K562 (cell line): ENCODE measurements at regions not wholly inside any gene's neighbourhood (a gene's known extent, or its start where the extent isn't known, plus 50 kb on each side); places are given as distances from the start of the nearest gene placed in this dataset.

ENCODE experiments used
- ATAC-seq: fragments of 200-7000 bp; cut with Tn5 transposase; 3 replicates; pipeline ENCODE4 v1.9.1; 2020; ENCODE audit warnings: moderate library complexity
- BruUV-seq: library from RNA; stranded (reverse); fragments of 400-500 nt; replicated peaks from 2 replicates; lab custom pipeline; 2021; lab: Mats Ljungman, UMichigan
- CTCF ChIA-PET: fragments of 300-600 bp; formaldehyde crosslinking; extraction: SDS; loops from one replicate; lab custom pipeline; 2021; ENCODE audit warnings: low intra/inter-chr PET ratio; lab: Yijun Ruan, JAX
- POLR2A ChIA-PET: fragments of 300-600, 350-650 bp; sonication (Branson Sonifier 250); formaldehyde crosslinking; extraction: SDS; loops from one replicate; lab custom pipeline; 2021; ENCODE audit warnings: antibody characterized with exemption, inconsistent platforms; lab: Yijun Ruan, JAX
- DNase-seq, 4 experiments: peaks; one replicate each; pipeline versions ENCODE4 v3.0.0 to v3.0.0-alpha.2; 2011 to 2018; ENCODE audit warnings: low spot score in 3 of 4, mixed read lengths in 3 of 4; ENCODE audit errors: extremely low read depth in 1 of 4
- FAIRE-seq: peaks from 2 replicates; lab custom pipeline; 2011; peaks lifted over from hg19 to GRCh38; lab: Jason Lieb, UNC
- H2AFZ ChIP-seq: 2 replicates; pipeline ENCODE4 v1.6.0; 2011; ENCODE audit warnings: low read depth, low read length, control low read depth, inconsistent platforms
- H3K27ac ChIP-seq: fragments of 200-600 bp; 3 replicates; pipeline ENCODE4 v1.8.0; 2011; ENCODE audit warnings: low read depth, mild to moderate bottlenecking, control low read depth, inconsistent platforms, low read length, moderate library complexity, mixed read lengths; ENCODE audit errors: extremely low read depth
- H3K27me3 ChIP-seq, 2 experiments: fragments of 300-600 bp in 1 of 2; 2 replicates in 1 of 2; 3 replicates in 1 of 2; pipeline versions ENCODE4 v1.6.0 to v1.8.0; 2011; ENCODE audit warnings: inconsistent platforms in 2 of 2, low read length in 2 of 2, mild to moderate bottlenecking in 1 of 2, mixed read lengths in 1 of 2, moderate library complexity in 1 of 2; ENCODE audit not compliant: control insufficient read depth in 2 of 2, insufficient read depth in 2 of 2
- H3K36me3 ChIP-seq: fragments of 300-600 bp; 3 replicates; pipeline ENCODE4 v1.8.0; 2011; ENCODE audit warnings: mild to moderate bottlenecking, low read length, inconsistent platforms; ENCODE audit not compliant: control insufficient read depth, insufficient read depth
- H3K4me1 ChIP-seq, 2 experiments: fragments of 200-600 bp in 1 of 2; replicated peaks in 1 of 2; 2 replicates in 1 of 2; 3 replicates in 1 of 2; pipeline versions ENCODE4 v1.5.1 to v1.8.0; 2011; ENCODE audit warnings: inconsistent platforms in 2 of 2, low read length in 2 of 2, mild to moderate bottlenecking in 1 of 2, mixed read lengths in 1 of 2, moderate library complexity in 1 of 2; ENCODE audit not compliant: control insufficient read depth in 2 of 2, insufficient read depth in 2 of 2
- H3K4me2 ChIP-seq: 2 replicates; pipeline ENCODE4 v1.6.1; 2011; ENCODE audit warnings: low read length, control low read depth, inconsistent platforms, mixed read lengths; ENCODE audit not compliant: insufficient read depth
- H3K4me3 ChIP-seq: fragments of 200-600 bp; sonication (generic), shearing (Covaris generic); 2 replicates; pipeline ENCODE4 v1.5.1; 2016; ENCODE audit warnings: control low read depth, inconsistent platforms
- H3K79me2 ChIP-seq: fragments of 200-600 bp; 3 replicates; pipeline ENCODE4 v1.8.0; 2011; ENCODE audit warnings: low read length, inconsistent platforms; ENCODE audit not compliant: control insufficient read depth, insufficient read depth
- H3K9ac ChIP-seq, 2 experiments: 2 replicates each; pipeline versions ENCODE4 v1.6.0 to v1.6.1; 2011; ENCODE audit warnings: low read depth in 2 of 2, low read length in 2 of 2, control low read depth in 1 of 2, inconsistent platforms in 1 of 2, mild to moderate bottlenecking in 1 of 2, mixed read lengths in 1 of 2; ENCODE audit not compliant: insufficient read depth in 1 of 2
- H3K9me1 ChIP-seq: one replicate; pipeline ENCODE4 v1.6.0; 2011; ENCODE audit warnings: inconsistent platforms, mild to moderate bottlenecking, low read length, moderate library complexity; ENCODE audit not compliant: control insufficient read depth, insufficient read depth
- H3K9me3 ChIP-seq: replicated peaks from 2 replicates; pipeline ENCODE4 v1.5.1; 2011; ENCODE audit warnings: low read depth, low read length, inconsistent platforms; ENCODE audit not compliant: control insufficient read depth, insufficient read depth
- H4K20me1 ChIP-seq: replicated peaks from 2 replicates; pipeline ENCODE4 v1.6.1; 2011; ENCODE audit warnings: low read length, inconsistent platforms, mixed read lengths; ENCODE audit not compliant: control insufficient read depth, insufficient read depth
- CBX5 ChIP-seq: IDR thresholded peaks from 2 replicates; pipeline ENCODE4 v1.6.1; 2014; ENCODE audit warnings: low read depth, borderline replicate concordance
- FIP1L1 ChIP-seq: fragments of 200-400 bp; formaldehyde crosslinking; IDR thresholded peaks from 2 replicates; pipeline ENCODE4 v1.6.1; 2018; ENCODE audit warnings: mild to moderate bottlenecking, low read depth, low read length; ENCODE audit not compliant: poor library complexity, severe bottlenecking
- MCM3 ChIP-seq: fragments of 450-650 bp; IDR thresholded peaks from 2 replicates; pipeline ENCODE4 v1.6.1; 2016
- POLR3G ChIP-seq: IDR thresholded peaks from 2 replicates; pipeline ENCODE4 v1.6.1; 2011; ENCODE audit not compliant: insufficient read length, insufficient replicate concordance; ENCODE audit errors: extremely low read depth
- PYGO2 ChIP-seq: fragments of 450-650 bp; IDR thresholded peaks from 2 replicates; pipeline ENCODE4 v1.6.1; 2016; ENCODE audit warnings: mild to moderate bottlenecking, missing genetic modification characterization, moderate library complexity, missing compliant biosample characterization
- ZNF24 ChIP-seq: fragments of 450-650 bp; IDR thresholded peaks from 2 replicates; pipeline ENCODE4 v1.6.1; 2016
- WGBS: fragments of 100-300 bp; shearing (Covaris generic); methylation state at CpG from one replicate; pipeline ENCODE4 v1.1.6; 2016; ENCODE audit warnings: low coverage, mixed read lengths; ENCODE audit not compliant: insufficient coverage; ENCODE audit errors: missing lambda C conversion rate; 5-methylcytosine and 5-hydroxymethylcytosine counted together
- in situ Hi-C: fragments of 300-500 bp; cut with MboI; formaldehyde crosslinking; loops from 4 replicates; pipeline ENCODE4 v1.15.0; 2018; ENCODE audit warnings: inconsistent platforms, mixed read lengths
- intact Hi-C: fragments of 100-400 bp; cut with micrococcal nuclease; formaldehyde crosslinking; loops from 2 replicates; pipeline ENCODE4 v1.14.2; 2022
- TF ChIP-seq, protein P1 (sequence below): fragments of 250-450 bp; sonication (Bioruptor Pico); IDR thresholded peaks from 2 replicates; pipeline ENCODE4 v1.5.0; 2021; ENCODE audit warnings: mild to moderate bottlenecking, moderate library complexity
- TF ChIP-seq, protein P2 (sequence below): sonication (generic); formaldehyde crosslinking; IDR thresholded peaks from 2 replicates; pipeline ENCODE4 v1.8.0; 2022; ENCODE audit warnings: mild to moderate bottlenecking, missing genetic modification reagents, borderline replicate concordance

DNA sequence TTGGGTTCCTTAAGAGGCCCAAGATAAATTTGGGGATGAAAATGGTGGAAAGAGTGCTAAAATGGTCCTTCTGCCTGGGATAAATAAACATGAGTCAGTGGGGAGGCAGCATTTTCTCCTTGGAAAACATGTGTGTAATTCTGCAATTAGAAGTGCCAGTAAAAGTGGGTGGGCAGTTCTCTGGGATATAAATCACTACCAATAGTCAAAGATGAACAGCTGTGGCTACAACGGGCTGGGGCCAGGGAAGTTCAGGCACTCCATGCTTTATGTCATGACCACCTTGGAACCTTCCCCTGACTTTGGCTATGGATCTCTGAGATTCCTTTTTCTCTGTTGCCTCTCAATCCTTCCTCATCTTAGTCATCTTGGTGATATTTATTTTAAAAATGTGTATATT is 56.5 kb upstream of the CYRIA start:
- no peak for TF ChIP-seq CBX5
- TF ChIP-seq, protein P1, sequence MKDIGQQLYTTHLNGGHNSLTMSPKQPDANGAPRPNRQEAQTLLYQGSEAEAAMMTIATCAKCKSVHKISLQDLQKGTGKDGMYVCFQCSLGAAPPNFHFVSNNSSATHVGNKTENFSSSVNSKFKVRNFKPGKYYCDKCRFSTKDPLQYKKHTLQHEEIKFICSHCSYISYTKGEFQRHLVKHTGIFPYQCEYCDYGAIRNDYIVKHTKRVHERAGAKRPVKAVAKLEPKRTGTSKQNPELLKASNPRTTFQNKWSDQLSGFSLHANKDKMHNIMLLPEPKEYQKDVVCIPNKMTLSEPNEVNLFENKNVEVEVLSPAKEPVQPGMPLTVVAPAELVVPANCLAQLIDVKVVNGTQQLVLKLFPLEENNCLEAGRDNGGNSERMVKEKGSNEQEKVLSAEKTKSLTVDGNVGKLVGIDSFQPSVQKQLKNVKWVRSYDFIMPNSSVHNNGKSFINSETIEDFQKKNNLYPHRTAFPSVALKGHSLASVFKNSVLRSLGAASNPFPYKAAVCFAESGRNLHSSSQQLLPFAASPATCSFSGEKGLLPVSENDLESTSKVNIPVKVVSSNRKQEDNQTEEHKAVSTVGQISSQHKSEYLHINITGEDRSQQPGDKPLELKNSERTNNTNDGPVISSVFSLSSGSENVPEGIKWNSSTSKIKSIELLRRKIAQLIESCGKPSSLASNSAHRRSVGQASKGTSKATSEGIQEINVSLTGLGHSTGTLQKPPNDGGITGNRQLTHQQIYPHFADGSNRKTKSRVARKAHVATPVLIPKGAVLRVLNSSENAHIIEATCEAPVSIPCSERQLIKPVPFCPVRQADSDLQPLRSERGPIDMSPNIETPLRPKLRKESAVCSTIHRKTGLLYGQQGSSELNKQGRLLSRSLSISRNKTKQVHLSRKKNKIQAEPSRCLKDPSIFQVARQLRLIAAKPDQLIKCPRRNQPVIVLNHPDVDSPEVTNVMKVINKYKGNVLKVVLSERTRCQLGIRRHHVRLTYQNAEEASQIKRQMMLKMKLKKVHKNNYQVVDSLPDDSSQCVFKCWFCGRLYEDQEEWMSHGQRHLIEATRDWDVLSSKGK (CRISPR knock-in tag), result no peak
- no peak for TF ChIP-seq POLR3G
- TF ChIP-seq PYGO2 (tag), result no peak
- TF ChIP-seq MCM3, result no peak
- no peak for TF ChIP-seq FIP1L1
- no peak for TF ChIP-seq ZNF24
- TF ChIP-seq, protein P2, sequence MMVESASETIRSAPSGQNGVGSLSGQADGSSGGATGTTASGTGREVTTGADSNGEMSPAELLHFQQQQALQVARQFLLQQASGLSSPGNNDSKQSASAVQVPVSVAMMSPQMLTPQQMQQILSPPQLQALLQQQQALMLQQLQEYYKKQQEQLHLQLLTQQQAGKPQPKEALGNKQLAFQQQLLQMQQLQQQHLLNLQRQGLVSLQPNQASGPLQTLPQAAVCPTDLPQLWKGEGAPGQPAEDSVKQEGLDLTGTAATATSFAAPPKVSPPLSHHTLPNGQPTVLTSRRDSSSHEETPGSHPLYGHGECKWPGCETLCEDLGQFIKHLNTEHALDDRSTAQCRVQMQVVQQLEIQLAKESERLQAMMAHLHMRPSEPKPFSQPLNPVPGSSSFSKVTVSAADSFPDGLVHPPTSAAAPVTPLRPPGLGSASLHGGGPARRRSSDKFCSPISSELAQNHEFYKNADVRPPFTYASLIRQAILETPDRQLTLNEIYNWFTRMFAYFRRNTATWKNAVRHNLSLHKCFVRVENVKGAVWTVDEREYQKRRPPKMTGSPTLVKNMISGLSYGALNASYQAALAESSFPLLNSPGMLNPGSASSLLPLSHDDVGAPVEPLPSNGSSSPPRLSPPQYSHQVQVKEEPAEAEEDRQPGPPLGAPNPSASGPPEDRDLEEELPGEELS, result no peak
- Histone ChIP-seq H3K27me3 (peaks cover 11 to 16% of the 10 kb centered on the region in 2 experiments), H3K9ac (no peak overlapping the region), H2AFZ (no peak overlapping the region), H3K27ac (no peak overlapping the region), H3K4me2 (no peak overlapping the region), H3K4me3 (no peak overlapping the region), H3K9me1 (no peaks in the 10 kb centered on the region), H3K36me3 (no peaks in the 10 kb centered on the region), H4K20me1 (no peaks in the 10 kb centered on the region), H3K79me2 (no peaks in the 10 kb centered on the region), H3K4me1 (peaks cover 0 to 11% of the 10 kb centered on the region in 2 experiments; a peak in 3 of 5 replicates), H3K9me3 (no peaks in the 10 kb centered on the region; the same call in 1 of the 2 replicates)
- ChIA-PET POLR2A (no interaction called here), CTCF (interaction anchor here (0.5 to 1.2 kb wide), 2 partner anchors 25 to 104 kb away, joined by 4 to 15 read pairs; no protein-coding TSS in a partner anchor)
- BruUV-seq, result no TSS peak
- ATAC-seq, result no peak
- in situ Hi-C loops, result no loop called here
- 7% methylated on average over 1 of the region's 1 CpG for WGBS
- intact Hi-C loops, result loop anchor here (1.0 to 5.0 kb wide), 3 partner anchors 35 to 109 kb away; no protein-coding TSS in a partner anchor
- DNase-seq, result no peak
- no peak for FAIRE-seq
